WERI-Rb-1 (cell line): ENCODE measurements at regions not wholly inside any gene's neighbourhood (a gene's known extent, or its start where the extent isn't known, plus 50 kb on each side); places are given as distances from the start of the nearest gene placed in this dataset.

Experiments used
- DNase-seq: peaks from one replicate; pipeline ENCODE4 v3.0.0-alpha.2; 2020
- H3K27ac ChIP-seq: fragments of 250-450 bp; sonication (Bioruptor Pico); 2 replicates; pipeline ENCODE4 v1.5.1; 2020; ENCODE audit warnings: mild to moderate bottlenecking, moderate library complexity
- H3K27me3 ChIP-seq: fragments of 250-450 bp; sonication (Bioruptor Pico); 2 replicates; pipeline ENCODE4 v1.5.1; 2021; ENCODE audit warnings: mild to moderate bottlenecking, low read depth, moderate library complexity; ENCODE audit not compliant: insufficient read depth, severe bottlenecking
- H3K36me3 ChIP-seq: fragments of 250-450 bp; sonication (Bioruptor Pico); 2 replicates; pipeline ENCODE4 v1.5.1; 2020; ENCODE audit warnings: mild to moderate bottlenecking, moderate library complexity
- H3K4me3 ChIP-seq: 2 replicates; pipeline ENCODE4 v1.5.1; 2011; ENCODE audit warnings: low read depth, mild to moderate bottlenecking, control low read depth, low read length
- H3K9me3 ChIP-seq: fragments of 250-450 bp; sonication (Bioruptor Pico); 2 replicates; pipeline ENCODE4 v1.5.1; 2021; ENCODE audit warnings: mild to moderate bottlenecking, moderate library complexity; ENCODE audit not compliant: severe bottlenecking
- CTCF ChIP-seq: IDR thresholded peaks from 2 replicates; pipeline ENCODE4 v1.5.1; 2011; ENCODE audit warnings: low read depth, mild to moderate bottlenecking, control low read depth, inconsistent platforms, low read length

GRCh38 chr2:56671973-56672569 is 488.3 kb downstream of the CCDC85A start:
- Histone ChIP-seq H3K4me3 (no peak overlapping the region), H3K27me3 (no peaks in the 10 kb centered on the region), H3K27ac (no peak overlapping the region), H3K9me3 (peaks cover 5% of the 10 kb centered on the region), H3K36me3 (no peaks in the 10 kb centered on the region)
- peak; percentile 11 for DNase-seq
- peak; percentile 46 for TF ChIP-seq CTCF

GRCh38 chr2:56674084-56674483 is 490.3 kb downstream of the CCDC85A start:
- Histone ChIP-seq H3K27ac (no peak overlapping the region), H3K9me3 (peaks cover 5% of the 10 kb centered on the region), H3K27me3 (no peaks in the 10 kb centered on the region), H3K4me3 (no peak overlapping the region), H3K36me3 (no peaks in the 10 kb centered on the region)
- TF ChIP-seq CTCF, result no peak
- DNase-seq, result no peak

- Histone ChIP-seq H3K27ac (no peak overlapping the region), H3K36me3 (no peaks in the 10 kb centered on the region), H3K27me3 (no peaks in the 10 kb centered on the region), H3K9me3 (peaks cover 5% of the 10 kb centered on the region), H3K4me3 (no peak overlapping the region)
- DNase-seq, result no peak
- TF ChIP-seq CTCF, result no peak
Observed at GRCh38 chr2:56676966-56677365, 493.2 kb downstream of the CCDC85A start.

- Histone ChIP-seq H3K27me3 (no peaks in the 10 kb centered on the region), H3K4me3 (no peak overlapping the region), H3K9me3 (no peaks in the 10 kb centered on the region), H3K27ac (no peak overlapping the region), H3K36me3 (no peaks in the 10 kb centered on the region)
- DNase-seq, result no peak
- TF ChIP-seq CTCF, result no peak
Observed at GRCh38 chr2:56680971-56681631, 497.3 kb downstream of the CCDC85A start.

GRCh38 chr2:56681659-56682396 is 498.0 kb downstream of the CCDC85A start:
- H3K36me3 ChIP-seq, result no peaks in the 10 kb centered on the region
- H3K9me3 ChIP-seq, result no peaks in the 10 kb centered on the region
- DNase-seq, result no peak
- TF ChIP-seq CTCF, result no peak
- H3K27ac ChIP-seq, result no peak overlapping the region
- no peak overlapping the region for H3K4me3 ChIP-seq
- H3K27me3 ChIP-seq, result no peaks in the 10 kb centered on the region
